GM08714 (cell line): ENCODE measurements at regions not wholly inside any gene's neighbourhood (a gene's known extent, or its start where the extent isn't known, plus 50 kb on each side); places are given as distances from the start of the nearest gene placed in this dataset.

Experiments used
- H3K4me3 ChIP-seq: fragments of 200-500 bp; sonication (Bioruptor generic); 2 replicates; pipeline ENCODE4 v1.5.1; 2014; ENCODE audit warnings: mild to moderate bottlenecking, low read length, inconsistent platforms
- ZNF274 ChIP-seq: IDR thresholded peaks from 2 replicates; pipeline ENCODE4 v1.6.1; 2012; ENCODE audit warnings: mild to moderate bottlenecking, low read depth, low read length

- no peak overlapping the region for H3K4me3 ChIP-seq
- no peak for TF ChIP-seq ZNF274
These were observed 74.5 kb downstream of the ZIC5 start for GRCh38 chr13:99897076-99897440.

- no peak for TF ChIP-seq ZNF274
- H3K4me3 ChIP-seq, result no peak overlapping the region
These were observed 75.0 kb downstream of the ZIC5 start for GRCh38 chr13:99896369-99897075.

GRCh38 chr13:99895444-99896368, 75.9 kb downstream of the ZIC5 start:
- TF ChIP-seq ZNF274, result no peak
- H3K4me3 ChIP-seq, result peak overlapping the region; percentile 28; the same call in 1 of the 2 replicates

- no peak for TF ChIP-seq ZNF274
- H3K4me3 ChIP-seq, result peak overlapping the region; percentile 28; the same call in 1 of the 2 replicates
These were observed 76.6 kb downstream of the ZIC5 start for GRCh38 chr13:99894840-99895443.

- TF ChIP-seq ZNF274, result no peak
- H3K4me3 ChIP-seq, result no peak overlapping the region; the same call in 1 of the 2 replicates
These were observed 77.3 kb downstream of the ZIC5 start for GRCh38 chr13:99894105-99894839.

- no peak for TF ChIP-seq ZNF274
- no peak overlapping the region for H3K4me3 ChIP-seq
These were observed 78.0 kb downstream of the ZIC5 start for GRCh38 chr13:99893567-99893966.

- no peak overlapping the region for H3K4me3 ChIP-seq
- TF ChIP-seq ZNF274, result no peak
These were observed 78.6 kb downstream of the ZIC5 start for GRCh38 chr13:99892866-99893504.

- no peak for TF ChIP-seq ZNF274
- H3K4me3 ChIP-seq, result no peak overlapping the region
These were observed 79.4 kb downstream of the ZIC5 start for GRCh38 chr13:99892196-99892613.

GRCh38 chr13:99886706-99887105, 84.9 kb downstream of the ZIC5 start:
- no peak overlapping the region for H3K4me3 ChIP-seq
- no peak for TF ChIP-seq ZNF274

- TF ChIP-seq ZNF274, result no peak
- no peak overlapping the region for H3K4me3 ChIP-seq
These were observed 86.7 kb downstream of the ZIC5 start for GRCh38 chr13:99884913-99885312.

- no peak for TF ChIP-seq ZNF274
- H3K4me3 ChIP-seq, result no peak overlapping the region
These were observed 87.8 kb downstream of the ZIC5 start for GRCh38 chr13:99883805-99884204.

GRCh38 chr13:99878921-99879610, 92.5 kb downstream of the ZIC5 start:
- no peak overlapping the region for H3K4me3 ChIP-seq

GRCh38 chr13:99876651-99877050, 94.9 kb downstream of the ZIC5 start:
- H3K4me3 ChIP-seq, result no peak overlapping the region
- TF ChIP-seq ZNF274, result no peak

More at GRCh38 chr13:99878921-99879610, 92.5 kb downstream of the ZIC5 start:
- TF ChIP-seq ZNF274, result no peak
